ENCODE measurements at regions not wholly inside any gene's neighbourhood (a gene's known extent, or its start where the extent isn't known, plus 50 kb on each side); places are given as distances from the start of the nearest gene placed in this dataset.

- H3K27ac Mint-ChIP-seq: peak overlapping the region; percentile 61
- H3K9me3 Mint-ChIP-seq: peaks cover 2% of the 10 kb centered on the region
- no peaks in the 10 kb centered on the region for H3K27me3 Mint-ChIP-seq
- H3K4me3 Mint-ChIP-seq: no peak overlapping the region
- ATAC-seq (ENCODE audit: low read depth) (no peak), DNase-seq (no peak)
- peaks cover 73% of the 10 kb centered on the region for H3K4me1 Mint-ChIP-seq
- intact Hi-C loops (cut with micrococcal nuclease): no loop called here
- ChIA-PET CTCF (interaction anchor here (0.8 to 3.9 kb wide), 7 partner anchors 9 to 129 kb away, joined by 3 to 43 read pairs (median 32); no protein-coding TSS in a partner anchor), POLR2A (interaction anchor here (3.7 kb wide), 1 partner anchor 10 kb away, joined by 44 read pairs; no protein-coding TSS in a partner anchor)
- H3K36me3 Mint-ChIP-seq (ENCODE audit: low read depth): no peaks in the 10 kb centered on the region
- no peak for TF ChIP-seq CTCF (IDR thresholded peaks at IDR 0.05)
These were observed 85.6 kb upstream of the VPREB1 start for GRCh38 chr22:22158965-22159364.

GRCh38 chr22:22158207-22158816 is 86.3 kb upstream of the VPREB1 start:
- H3K4me3 Mint-ChIP-seq: no peak overlapping the region
- H3K27ac Mint-ChIP-seq: peak overlapping the region; percentile 8
- TF ChIP-seq CTCF (IDR thresholded peaks at IDR 0.05): no peak
- ChIA-PET CTCF (interaction anchor here (1.2 to 3.9 kb wide), 12 partner anchors 10 to 188 kb away, joined by 3 to 43 read pairs (median 13); no protein-coding TSS in a partner anchor), POLR2A (interaction anchor here (1.0 to 3.7 kb wide), 6 partner anchors 10 to 60 kb away, joined by 3 to 44 read pairs (median 8); no protein-coding TSS in a partner anchor)
- no peaks in the 10 kb centered on the region for H3K27me3 Mint-ChIP-seq
- peaks cover 2% of the 10 kb centered on the region for H3K9me3 Mint-ChIP-seq
- DNase-seq (no peak), ATAC-seq (ENCODE audit: low read depth) (no peak)
- H3K4me1 Mint-ChIP-seq: peaks cover 67% of the 10 kb centered on the region
- no peaks in the 10 kb centered on the region for H3K36me3 Mint-ChIP-seq (ENCODE audit: low read depth)
- intact Hi-C loops (cut with micrococcal nuclease): no loop called here

GRCh38 chr22:22157348-22157725 is 87.2 kb upstream of the VPREB1 start:
- H3K4me3 Mint-ChIP-seq: peak overlapping the region; percentile 78

GRCh38 chr22:22156716-22157347 is 87.8 kb upstream of the VPREB1 start:
- peak; percentile 64 for DNase-seq
- Mint-ChIP-seq H3K9me3 (peaks cover 2% of the 10 kb centered on the region), H3K4me3 (peak overlapping the region; percentile 78), H3K27me3 (no peaks in the 10 kb centered on the region), H3K36me3 (ENCODE audit: low read depth) (no peaks in the 10 kb centered on the region), H3K27ac (peak overlapping the region; percentile 98), H3K4me1 (peaks cover 52% of the 10 kb centered on the region)
- peak; percentile 75 for ATAC-seq (ENCODE audit: low read depth)
- ChIA-PET POLR2A (interaction anchor here (1.0 to 3.7 kb wide), 6 partner anchors 12 to 46 kb away, joined by 3 to 44 read pairs (median 8); no protein-coding TSS in a partner anchor), CTCF (interaction anchor here (1.0 to 3.9 kb wide), 13 partner anchors 12 to 189 kb away, joined by 3 to 43 read pairs (median 13); no protein-coding TSS in a partner anchor)
- TF ChIP-seq CTCF (IDR thresholded peaks at IDR 0.05): peak; percentile 81
- intact Hi-C loops (cut with micrococcal nuclease): loop anchor here (1.0 kb wide), 9 partner anchors 10 to 165 kb away; no protein-coding TSS in a partner anchor

More at GRCh38 chr22:22157348-22157725, 87.2 kb upstream of the VPREB1 start:
- Mint-ChIP-seq H3K4me1 (peaks cover 57% of the 10 kb centered on the region), H3K27me3 (no peaks in the 10 kb centered on the region), H3K27ac (peak overlapping the region; percentile 98), H3K9me3 (peaks cover 2% of the 10 kb centered on the region), H3K36me3 (ENCODE audit: low read depth) (no peaks in the 10 kb centered on the region)
- POLR2A ChIA-PET: interaction anchor here (1.0 to 3.7 kb wide), 8 partner anchors 11 to 59 kb away, joined by 3 to 44 read pairs (median 6); no protein-coding TSS in a partner anchor
- CTCF ChIA-PET: interaction anchor here (1.0 to 3.9 kb wide), 13 partner anchors 11 to 189 kb away, joined by 3 to 43 read pairs (median 13); no protein-coding TSS in a partner anchor
- intact Hi-C loops (cut with micrococcal nuclease): loop anchor here (1.0 kb wide), 4 partner anchors 10 to 165 kb away; no protein-coding TSS in a partner anchor
- ATAC-seq (ENCODE audit: low read depth) (peak; percentile 41), DNase-seq (peak; percentile 26)
- TF ChIP-seq CTCF (IDR thresholded peaks at IDR 0.05): no peak

Measured in activated B cell treated with CpG ODN at 0.5 μM for 24 hours (primary cell).